K562 (cell line): ENCODE measurements at regions not wholly inside any gene's neighbourhood (a gene's known extent, or its start where the extent isn't known, plus 50 kb on each side); places are given as distances from the start of the nearest gene placed in this dataset.

Experiments
- ATAC-seq: fragments of 200-7000 bp; cut with Tn5 transposase; 3 replicates; pipeline ENCODE4 v1.9.1; 2020; ENCODE audit warnings: moderate library complexity
- BruUV-seq: library from RNA; stranded (reverse); fragments of 400-500 nt; replicated peaks from 2 replicates; lab custom pipeline; 2021; lab: Mats Ljungman, UMichigan
- CTCF ChIA-PET: fragments of 300-600 bp; formaldehyde crosslinking; extraction: SDS; loops from one replicate; lab custom pipeline; 2021; ENCODE audit warnings: low intra/inter-chr PET ratio; lab: Yijun Ruan, JAX
- POLR2A ChIA-PET: fragments of 300-600, 350-650 bp; sonication (Branson Sonifier 250); formaldehyde crosslinking; extraction: SDS; loops from one replicate; lab custom pipeline; 2021; ENCODE audit warnings: antibody characterized with exemption, inconsistent platforms; lab: Yijun Ruan, JAX
- DNase-seq, 4 experiments: peaks; one replicate each; pipeline versions ENCODE4 v3.0.0 to v3.0.0-alpha.2; 2011 to 2018; ENCODE audit warnings: low spot score in 3 of 4, mixed read lengths in 3 of 4; ENCODE audit errors: extremely low read depth in 1 of 4
- FAIRE-seq: peaks from 2 replicates; lab custom pipeline; 2011; peaks lifted over from hg19 to GRCh38; lab: Jason Lieb, UNC
- H2AFZ ChIP-seq: 2 replicates; pipeline ENCODE4 v1.6.0; 2011; ENCODE audit warnings: low read depth, low read length, control low read depth, inconsistent platforms
- H3K27ac ChIP-seq: fragments of 200-600 bp; 3 replicates; pipeline ENCODE4 v1.8.0; 2011; ENCODE audit warnings: low read depth, mild to moderate bottlenecking, control low read depth, inconsistent platforms, low read length, moderate library complexity, mixed read lengths; ENCODE audit errors: extremely low read depth
- H3K27me3 ChIP-seq, 2 experiments: fragments of 300-600 bp in 1 of 2; 2 replicates in 1 of 2; 3 replicates in 1 of 2; pipeline versions ENCODE4 v1.6.0 to v1.8.0; 2011; ENCODE audit warnings: inconsistent platforms in 2 of 2, low read length in 2 of 2, mild to moderate bottlenecking in 1 of 2, mixed read lengths in 1 of 2, moderate library complexity in 1 of 2; ENCODE audit not compliant: control insufficient read depth in 2 of 2, insufficient read depth in 2 of 2
- H3K36me3 ChIP-seq: fragments of 300-600 bp; 3 replicates; pipeline ENCODE4 v1.8.0; 2011; ENCODE audit warnings: mild to moderate bottlenecking, low read length, inconsistent platforms; ENCODE audit not compliant: control insufficient read depth, insufficient read depth
- H3K4me1 ChIP-seq, 2 experiments: fragments of 200-600 bp in 1 of 2; replicated peaks in 1 of 2; 2 replicates in 1 of 2; 3 replicates in 1 of 2; pipeline versions ENCODE4 v1.5.1 to v1.8.0; 2011; ENCODE audit warnings: inconsistent platforms in 2 of 2, low read length in 2 of 2, mild to moderate bottlenecking in 1 of 2, mixed read lengths in 1 of 2, moderate library complexity in 1 of 2; ENCODE audit not compliant: control insufficient read depth in 2 of 2, insufficient read depth in 2 of 2
- H3K4me2 ChIP-seq: 2 replicates; pipeline ENCODE4 v1.6.1; 2011; ENCODE audit warnings: low read length, control low read depth, inconsistent platforms, mixed read lengths; ENCODE audit not compliant: insufficient read depth
- H3K4me3 ChIP-seq: fragments of 200-600 bp; sonication (generic), shearing (Covaris generic); 2 replicates; pipeline ENCODE4 v1.5.1; 2016; ENCODE audit warnings: control low read depth, inconsistent platforms
- H3K79me2 ChIP-seq: fragments of 200-600 bp; 3 replicates; pipeline ENCODE4 v1.8.0; 2011; ENCODE audit warnings: low read length, inconsistent platforms; ENCODE audit not compliant: control insufficient read depth, insufficient read depth
- H3K9ac ChIP-seq, 2 experiments: 2 replicates each; pipeline versions ENCODE4 v1.6.0 to v1.6.1; 2011; ENCODE audit warnings: low read depth in 2 of 2, low read length in 2 of 2, control low read depth in 1 of 2, inconsistent platforms in 1 of 2, mild to moderate bottlenecking in 1 of 2, mixed read lengths in 1 of 2; ENCODE audit not compliant: insufficient read depth in 1 of 2
- H3K9me1 ChIP-seq: one replicate; pipeline ENCODE4 v1.6.0; 2011; ENCODE audit warnings: inconsistent platforms, mild to moderate bottlenecking, low read length, moderate library complexity; ENCODE audit not compliant: control insufficient read depth, insufficient read depth
- H3K9me3 ChIP-seq: replicated peaks from 2 replicates; pipeline ENCODE4 v1.5.1; 2011; ENCODE audit warnings: low read depth, low read length, inconsistent platforms; ENCODE audit not compliant: control insufficient read depth, insufficient read depth
- H4K20me1 ChIP-seq: replicated peaks from 2 replicates; pipeline ENCODE4 v1.6.1; 2011; ENCODE audit warnings: low read length, inconsistent platforms, mixed read lengths; ENCODE audit not compliant: control insufficient read depth, insufficient read depth
- FOXM1 ChIP-seq, 2 experiments: fragments of 450-650 bp in 1 of 2; sonication (generic) in 1 of 2; formaldehyde crosslinking in 1 of 2; IDR thresholded peaks; 2 replicates each; pipeline versions ENCODE4 v1.6.1 to v1.9.0; 2017 to 2022; ENCODE audit warnings: low read depth in 2 of 2, mild to moderate bottlenecking in 2 of 2, missing genetic modification reagents in 1 of 2, moderate library complexity in 1 of 2
- LCOR ChIP-seq: sonication (generic); formaldehyde crosslinking; IDR thresholded peaks from 2 replicates; pipeline ENCODE4 v1.8.0; 2022; ENCODE audit warnings: mild to moderate bottlenecking, missing genetic modification reagents
- NFIC ChIP-seq: fragments of 450-650 bp; IDR thresholded peaks from 2 replicates; pipeline ENCODE4 v1.6.1; 2017; ENCODE audit warnings: mild to moderate bottlenecking, inconsistent platforms
- RBBP5 ChIP-seq: fragments of 200-600 bp; sonication (generic); IDR thresholded peaks from 2 replicates; pipeline ENCODE4 v1.6.1; 2012; ENCODE audit warnings: borderline replicate concordance, mild to moderate bottlenecking, low read length, control low read depth, inconsistent platforms; ENCODE audit not compliant: insufficient read depth, poor library complexity, severe bottlenecking
- ZNF280A ChIP-seq: fragments of 450-650 bp; IDR thresholded peaks from 2 replicates; pipeline ENCODE4 v1.6.1; 2018; ENCODE audit warnings: mild to moderate bottlenecking, low read depth; ENCODE audit not compliant: partially characterized antibody
- WGBS: fragments of 100-300 bp; shearing (Covaris generic); methylation state at CpG from one replicate; pipeline ENCODE4 v1.1.6; 2016; ENCODE audit warnings: low coverage, mixed read lengths; ENCODE audit not compliant: insufficient coverage; ENCODE audit errors: missing lambda C conversion rate; 5-methylcytosine and 5-hydroxymethylcytosine counted together
- in situ Hi-C: fragments of 300-500 bp; cut with MboI; formaldehyde crosslinking; loops from 4 replicates; pipeline ENCODE4 v1.15.0; 2018; ENCODE audit warnings: inconsistent platforms, mixed read lengths
- intact Hi-C: fragments of 100-400 bp; cut with micrococcal nuclease; formaldehyde crosslinking; loops from 2 replicates; pipeline ENCODE4 v1.14.2; 2022

- FAIRE-seq (no peak), DNase-seq (no peak), ATAC-seq (no peak)
- H3K4me2 ChIP-seq, result no peak overlapping the region
- peaks cover 3% of the 10 kb centered on the region; the same call in 1 of the 2 replicates for H4K20me1 ChIP-seq
- H3K27ac ChIP-seq, result no peak overlapping the region
- H3K27me3 ChIP-seq, result peaks cover 0 to 59% of the 10 kb centered on the region in 2 experiments; a peak in 2 of 5 replicates
- no peak overlapping the region for H3K4me3 ChIP-seq
- H2AFZ ChIP-seq, result no peak overlapping the region
- no peaks in the 10 kb centered on the region for H3K4me1 ChIP-seq
- no peak for TF ChIP-seq FOXM1 (IDR thresholded peaks at IDR 0.05; ENCODE audit: low read depth)
- TF ChIP-seq FOXM1 (CRISPR knock-in tag; IDR thresholded peaks at IDR 0.05; ENCODE audit: low read depth), result no peak
- TF ChIP-seq RBBP5, result no peak
- TF ChIP-seq LCOR, result no peak
- TF ChIP-seq NFIC, result peak; percentile 19; the same call in 1 of the 2 replicates
- TF ChIP-seq ZNF280A, result no peak
- TF ChIP-seq, all 486 proteins: peak for 1
- intact Hi-C loops, result no loop called here
- H3K9me1 ChIP-seq, result no peaks in the 10 kb centered on the region
- no peaks in the 10 kb centered on the region for H3K36me3 ChIP-seq
- H3K79me2 ChIP-seq, result no peaks in the 10 kb centered on the region
- no peaks in the 10 kb centered on the region for H3K9me3 ChIP-seq
- BruUV-seq, result no TSS peak
- ChIA-PET CTCF (no interaction called here), POLR2A (interaction anchor here (0.5 to 1.6 kb wide), 2 partner anchors 13 to 286 kb away, joined by 3 to 4 read pairs; no protein-coding TSS in a partner anchor)
- in situ Hi-C loops, result no loop called here
- WGBS, result 0% methylated on average over 2 of the region's 8 CpGs
- no peak overlapping the region for H3K9ac ChIP-seq
Measured at GRCh38 chr3:127424766-127425504, 137.1 kb upstream of the PRR20G start.
